Left colon (tissue), 2 donors: ENCODE measurements at regions not wholly inside any gene's neighbourhood (a gene's known extent, or its start where the extent isn't known, plus 50 kb on each side); places are given as distances from the start of the nearest gene placed in this dataset.

Experiments
- ATAC-seq: fragments of 200-7000 bp; cut with Tn5 transposase; one replicate; pipeline ENCODE4 v1.9.1; 2020; ENCODE audit warnings: mild to moderate bottlenecking, moderate library complexity
- DNase-seq, 2 donors: peaks; one replicate each; pipeline ENCODE4 v3.0.0-alpha.2; 2020
- intact Hi-C, 2 donors: fragments of 100-400 bp; cut with DNase I in 1 of 2; cut with micrococcal nuclease in 1 of 2; formaldehyde crosslinking; loops; one replicate each; pipeline versions ENCODE4 v1.11.2 to v1.14.0; 2022; cut with DNase I, micrococcal nuclease
- donor health status: DM: no; HTN: no; CAD: no.
- donor health status: DM: yes; HTN: yes; CAD: no.

DNA sequence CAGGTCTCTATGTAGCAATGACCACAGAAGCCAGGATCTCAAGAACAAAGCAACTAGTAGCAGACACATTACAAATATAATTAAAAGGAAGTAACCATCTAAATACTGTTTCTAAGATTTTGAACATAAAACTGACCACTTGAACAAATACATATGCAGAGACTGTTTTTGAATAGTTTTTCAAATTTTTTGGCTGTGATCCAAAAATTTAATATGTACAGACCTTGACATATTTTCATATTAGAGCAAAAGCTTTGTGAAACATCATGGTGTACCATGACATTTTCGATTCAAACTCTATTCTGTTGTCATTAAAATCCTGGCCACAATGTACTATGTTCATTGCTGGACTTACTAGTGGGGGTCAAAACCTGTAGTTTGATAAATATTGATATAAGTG, 126.5 kb downstream of the NUDT12 start:
- DNase-seq: no peak
- no peak for ATAC-seq
- intact Hi-C loops: no loop called here

DNA sequence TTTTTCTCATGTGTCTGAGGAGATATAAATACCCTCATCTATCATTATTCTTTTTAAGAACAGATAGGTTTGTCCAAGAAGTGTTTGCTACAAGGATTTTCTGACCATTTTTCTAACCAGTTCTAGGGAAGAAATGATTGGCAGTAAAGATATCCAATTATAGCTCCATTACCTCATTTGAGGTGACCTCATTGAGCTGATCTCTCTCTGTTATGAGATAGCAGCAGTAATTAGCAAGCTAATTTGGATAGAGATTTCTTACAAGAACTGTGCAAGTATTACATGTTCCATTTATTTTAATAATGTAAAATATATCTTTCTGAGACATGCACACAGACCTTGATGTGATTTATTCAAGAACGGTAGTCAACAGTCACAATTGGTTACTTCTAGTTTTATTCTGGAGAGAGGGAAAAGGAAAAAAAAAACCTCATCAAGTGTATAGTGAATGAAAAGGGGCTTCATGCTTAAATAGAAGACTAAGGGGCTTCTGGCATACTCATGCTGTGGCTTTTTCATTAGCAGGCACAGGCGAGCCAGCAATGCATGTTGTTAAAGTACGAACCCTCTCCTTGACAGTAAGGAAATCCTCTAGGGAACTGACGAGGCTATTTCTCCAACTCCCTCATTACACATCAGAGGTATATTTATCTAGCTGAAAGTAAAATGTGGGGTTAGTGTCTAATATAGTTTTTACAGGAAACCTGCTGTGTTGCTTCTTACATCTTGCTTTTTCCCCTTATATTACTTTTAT, 127.3 kb downstream of the NUDT12 start:
- intact Hi-C loops: no loop called here
- ATAC-seq (no peak), DNase-seq (no peak)

DNA sequence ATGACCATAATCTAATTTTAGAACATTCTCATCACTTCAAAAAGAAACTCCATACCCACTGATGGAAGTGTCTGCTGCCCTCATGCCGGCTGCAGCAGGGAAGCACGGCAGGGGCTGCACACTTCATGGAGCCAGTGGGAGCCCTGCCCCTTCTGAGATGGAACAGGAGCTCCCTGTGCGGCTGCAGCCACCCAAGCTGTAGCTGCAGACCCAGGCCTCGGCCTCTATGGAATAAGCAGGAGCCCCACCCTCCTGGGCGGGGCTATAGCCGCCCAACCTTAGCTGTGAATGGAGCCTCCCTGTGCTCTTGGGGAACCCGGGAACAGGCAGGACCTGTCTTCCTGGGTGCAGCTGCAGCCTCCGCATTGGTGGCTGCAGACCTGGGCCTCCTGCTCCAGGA, 128.5 kb downstream of the NUDT12 start:
- DNase-seq (no peak), ATAC-seq (no peak)
- intact Hi-C loops: no loop called here

DNA sequence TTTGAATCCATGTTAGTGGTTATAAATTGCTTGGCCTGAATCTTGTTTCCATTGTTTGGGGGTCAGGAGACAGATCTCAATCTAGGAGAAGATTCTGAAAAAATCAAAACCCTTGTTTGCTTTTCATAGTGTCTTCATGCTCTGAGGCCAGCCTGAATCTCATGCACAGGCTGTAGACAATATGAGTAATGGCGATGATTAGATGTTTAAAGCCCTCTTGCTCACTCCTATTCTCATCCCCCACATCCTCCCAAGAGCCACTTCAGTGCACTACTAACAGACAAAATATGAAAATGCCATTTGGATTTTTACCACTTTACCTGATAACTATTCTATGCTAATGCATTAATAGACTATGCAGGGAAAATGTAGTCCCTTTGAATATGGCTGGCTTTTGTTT, 129.4 kb downstream of the NUDT12 start:
- intact Hi-C loops: no loop called here
- DNase-seq (no peak), ATAC-seq (no peak)

DNA sequence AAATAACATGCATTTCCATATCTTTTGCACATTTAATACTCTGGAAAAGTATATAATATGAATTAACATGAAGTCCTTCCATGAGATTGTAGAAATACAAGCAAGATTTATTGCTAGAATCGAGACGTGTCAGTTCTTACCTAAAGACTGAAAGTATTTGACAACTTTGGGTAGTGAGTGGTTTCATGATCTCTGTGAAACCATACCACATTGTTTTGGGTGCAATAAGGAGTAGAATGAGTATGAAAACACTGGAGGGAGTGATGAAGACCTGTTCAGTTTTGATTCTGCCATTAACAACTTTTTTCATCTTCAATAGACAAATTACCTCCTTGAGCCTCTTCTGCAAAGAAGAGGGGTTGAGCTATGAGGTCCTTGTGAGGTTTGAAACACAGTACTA, 133.7 kb downstream of the NUDT12 start:
- ATAC-seq: no peak
- DNase-seq: no peak
- intact Hi-C loops: no loop called here

DNA sequence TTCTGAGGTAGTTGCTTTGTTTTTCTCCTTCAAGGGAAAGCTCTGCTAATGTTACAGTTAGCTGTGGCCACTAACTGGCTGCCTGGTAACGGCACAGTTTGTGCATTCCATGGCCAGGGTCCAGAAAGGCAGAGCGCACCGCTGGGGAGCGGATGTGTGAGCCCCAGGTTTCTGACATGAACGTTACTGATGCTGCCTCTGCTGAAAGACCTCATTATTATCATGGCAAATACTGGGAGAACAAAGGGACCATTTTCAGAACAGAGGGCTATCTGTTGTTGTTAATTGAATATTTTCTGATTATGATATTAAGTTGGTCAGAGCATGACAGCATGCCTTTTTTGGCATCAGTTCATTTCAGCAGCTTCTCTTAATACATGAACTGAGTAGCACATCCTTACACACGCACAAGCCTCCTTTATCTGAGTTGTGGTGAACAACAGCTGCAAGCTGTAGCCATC, 134.1 kb downstream of the NUDT12 start:
- ATAC-seq (no peak), DNase-seq (no peak)
- intact Hi-C loops: no loop called here

DNA sequence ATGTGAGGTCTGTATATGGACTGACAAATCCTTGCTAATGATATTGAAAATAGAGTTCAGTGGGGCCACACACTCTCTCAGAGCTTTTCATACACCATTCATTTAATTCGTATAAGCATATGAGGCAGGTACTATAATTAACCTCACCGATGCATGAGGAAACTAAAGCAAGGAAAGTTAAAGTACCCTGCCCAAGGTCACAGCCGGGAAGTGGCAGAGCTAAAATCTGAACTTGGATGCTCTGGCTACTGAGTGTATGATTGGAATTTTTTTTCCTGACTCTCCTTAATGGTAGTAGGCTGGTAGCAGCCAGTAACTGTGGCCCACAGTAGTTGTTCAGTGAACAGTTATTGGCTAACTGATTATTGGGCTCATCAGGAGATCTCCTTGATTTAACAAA, 135.3 kb downstream of the NUDT12 start:
- intact Hi-C loops: no loop called here
- ATAC-seq (no peak), DNase-seq (no peak)

DNA sequence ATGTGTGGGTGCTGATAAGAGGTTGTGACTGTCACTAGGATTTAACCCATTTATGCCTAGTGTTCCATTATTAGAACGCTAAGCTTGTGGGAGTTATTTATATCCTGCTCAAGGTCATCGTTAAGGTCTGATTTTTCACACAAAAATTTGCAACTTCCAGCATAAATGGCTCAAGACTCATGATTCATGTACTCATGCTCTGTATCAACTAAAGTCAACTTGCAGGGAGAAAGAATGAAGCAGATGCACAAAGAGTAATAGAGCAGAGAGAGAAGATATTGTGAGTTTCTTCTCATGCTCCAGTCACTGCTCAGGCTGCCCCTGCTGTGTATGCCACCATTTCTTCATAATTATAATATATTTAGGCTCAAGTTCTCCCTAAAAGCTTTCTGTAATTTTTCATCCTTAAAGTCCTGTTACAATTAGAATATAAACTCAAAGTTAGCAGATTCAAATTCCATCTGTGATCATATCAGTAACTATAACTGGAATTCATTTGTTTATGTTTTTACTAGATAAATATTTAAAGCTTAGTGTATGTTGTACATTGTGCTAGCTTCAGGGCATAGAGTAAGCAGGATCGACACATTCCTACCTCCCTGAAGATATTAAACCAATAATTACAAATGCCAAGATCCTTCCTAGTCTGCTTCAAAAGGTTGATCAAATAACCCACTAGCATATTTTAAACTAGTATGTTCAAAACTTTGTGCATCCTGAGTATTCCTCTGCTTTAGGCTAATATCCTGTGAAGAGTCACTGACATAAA, 136.7 kb downstream of the NUDT12 start:
- intact Hi-C loops: no loop called here
- no peak for ATAC-seq
- no peak for DNase-seq

DNA sequence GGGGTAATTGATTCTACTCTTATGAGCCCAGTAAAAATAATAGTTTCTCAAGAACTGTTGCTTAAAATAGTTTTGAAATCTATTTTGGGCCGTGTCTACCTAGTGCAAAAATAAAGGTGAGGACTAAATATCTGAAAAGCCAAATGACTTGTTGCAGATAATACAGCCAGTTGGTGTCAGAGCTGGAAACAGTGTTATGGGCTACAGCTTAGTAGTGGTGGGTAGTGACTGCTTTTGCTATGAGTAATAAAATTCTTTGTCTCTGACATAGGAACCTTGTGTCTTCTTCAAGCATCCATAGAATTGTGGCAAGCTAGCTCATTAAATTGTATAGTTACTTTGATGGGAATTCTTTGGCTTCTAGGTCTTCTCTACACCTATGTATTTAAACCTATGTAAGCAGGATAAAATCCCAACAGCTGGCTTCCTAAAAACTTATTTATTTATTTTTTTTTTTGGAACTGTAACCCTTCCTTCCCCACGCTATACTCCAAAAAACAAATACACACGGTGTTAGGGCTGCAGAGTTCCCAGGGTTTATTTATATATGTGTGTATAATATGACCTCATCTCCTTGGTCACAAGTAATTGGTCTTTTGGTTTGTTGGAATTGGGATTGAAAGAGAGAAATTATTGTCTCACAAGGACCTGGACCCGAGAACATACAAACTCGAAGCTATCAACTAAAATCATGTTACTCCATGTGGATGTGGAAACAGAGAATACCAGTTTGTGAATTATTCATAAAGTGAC, 138.0 kb downstream of the NUDT12 start:
- intact Hi-C loops: no loop called here
- DNase-seq (no peak), ATAC-seq (no peak)

DNA sequence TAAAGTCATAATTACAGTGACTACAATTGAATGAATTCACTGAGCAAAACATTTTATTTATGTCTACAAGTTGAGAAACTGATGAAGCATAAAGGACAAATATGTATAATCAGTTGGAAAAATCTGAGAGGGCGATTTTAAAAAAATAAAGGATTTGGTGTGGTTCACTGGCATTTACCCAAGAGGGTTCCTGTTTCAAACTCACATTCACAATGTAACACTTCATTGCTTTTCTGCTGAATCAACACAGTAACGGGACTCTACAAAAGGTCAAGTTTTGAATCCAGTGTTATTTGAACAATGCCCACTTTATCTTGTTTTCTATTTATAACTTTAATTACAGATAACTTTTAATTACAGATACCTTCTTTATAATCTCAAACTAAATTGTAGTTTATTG, 138.6 kb downstream of the NUDT12 start:
- DNase-seq: no peak
- intact Hi-C loops: no loop called here
- no peak for ATAC-seq

DNA sequence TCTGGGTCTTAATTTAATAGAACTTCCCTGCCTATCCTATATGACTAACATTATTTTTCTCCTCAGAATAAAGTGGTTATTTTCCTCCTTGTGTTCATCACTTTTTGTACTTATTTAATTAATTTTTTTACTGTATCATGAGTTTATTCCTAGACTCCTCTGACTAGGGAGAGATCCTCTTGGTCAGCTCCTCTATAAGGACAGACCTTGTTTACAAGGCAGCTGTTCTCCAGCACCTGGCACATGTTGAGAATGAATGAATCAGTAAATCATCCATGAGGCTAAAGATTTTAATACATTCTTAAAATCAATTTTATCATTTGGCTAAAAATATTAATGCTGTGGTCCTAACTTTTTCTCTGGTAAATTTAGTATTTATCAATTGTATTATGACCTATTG, 139.8 kb downstream of the NUDT12 start:
- intact Hi-C loops: no loop called here
- ATAC-seq: no peak
- DNase-seq: no peak

DNA sequence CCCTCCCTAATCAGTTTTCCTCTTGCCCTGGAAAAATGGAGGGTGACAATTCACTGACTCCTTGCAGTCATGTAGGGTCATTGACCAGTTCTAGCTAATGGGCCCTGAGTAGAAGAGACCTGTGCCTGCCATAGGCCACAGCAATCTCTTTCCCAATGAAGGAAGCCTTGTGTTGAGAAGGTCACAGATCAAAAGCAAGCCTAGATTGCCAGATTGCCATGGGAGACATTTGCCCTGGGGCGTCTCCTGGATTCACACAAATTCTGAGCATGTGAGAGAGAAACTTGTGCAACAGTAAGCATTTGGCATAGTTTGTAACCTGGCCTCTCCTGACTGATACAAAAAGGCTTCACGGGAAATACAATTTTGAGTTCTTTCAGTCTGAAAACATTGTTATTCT, 148.0 kb downstream of the NUDT12 start:
- no peak for DNase-seq
- intact Hi-C loops: no loop called here
- no peak for ATAC-seq

DNA sequence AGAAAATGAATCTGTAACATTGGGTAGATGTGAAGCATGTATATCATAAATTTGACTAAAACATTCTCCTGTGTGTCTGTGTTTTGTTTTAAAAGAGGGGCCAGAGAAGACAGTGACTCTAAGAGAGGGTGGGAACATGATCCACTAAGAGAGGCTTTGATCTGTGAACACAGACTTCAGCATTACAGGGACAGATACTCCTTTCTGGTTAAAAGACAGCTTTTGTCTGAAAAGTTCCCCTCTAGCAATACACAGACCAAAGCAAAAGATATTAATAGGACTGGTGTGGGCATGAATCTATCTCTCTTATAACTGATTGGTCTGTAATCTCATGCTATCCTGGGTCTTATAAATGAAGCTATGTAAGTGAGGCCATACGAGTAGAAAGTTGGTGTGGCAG, 150.9 kb downstream of the NUDT12 start:
- ATAC-seq: no peak
- intact Hi-C loops: no loop called here
- no peak for DNase-seq

DNA sequence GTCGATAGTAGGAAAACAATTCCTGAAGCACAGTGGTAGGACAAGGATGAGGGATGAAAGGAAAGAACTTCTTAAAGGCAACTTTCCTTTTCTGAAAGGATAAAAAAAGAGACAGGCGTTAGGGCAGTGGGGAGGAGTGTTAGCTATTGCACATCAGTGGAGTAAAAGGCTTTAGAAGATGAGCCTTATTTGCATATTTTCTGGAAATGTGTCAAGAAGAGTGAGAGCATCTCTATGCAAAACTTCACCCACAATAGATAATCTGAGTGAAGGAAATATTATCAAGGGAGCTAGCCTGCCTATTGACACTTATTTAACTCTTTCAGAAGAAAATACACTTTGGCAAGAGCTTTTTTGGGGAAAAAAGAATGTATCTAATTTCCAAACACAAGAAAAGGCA, 151.6 kb downstream of the MACIR start:
- intact Hi-C loops: no loop called here
- no peak for ATAC-seq
- no peak for DNase-seq

DNA sequence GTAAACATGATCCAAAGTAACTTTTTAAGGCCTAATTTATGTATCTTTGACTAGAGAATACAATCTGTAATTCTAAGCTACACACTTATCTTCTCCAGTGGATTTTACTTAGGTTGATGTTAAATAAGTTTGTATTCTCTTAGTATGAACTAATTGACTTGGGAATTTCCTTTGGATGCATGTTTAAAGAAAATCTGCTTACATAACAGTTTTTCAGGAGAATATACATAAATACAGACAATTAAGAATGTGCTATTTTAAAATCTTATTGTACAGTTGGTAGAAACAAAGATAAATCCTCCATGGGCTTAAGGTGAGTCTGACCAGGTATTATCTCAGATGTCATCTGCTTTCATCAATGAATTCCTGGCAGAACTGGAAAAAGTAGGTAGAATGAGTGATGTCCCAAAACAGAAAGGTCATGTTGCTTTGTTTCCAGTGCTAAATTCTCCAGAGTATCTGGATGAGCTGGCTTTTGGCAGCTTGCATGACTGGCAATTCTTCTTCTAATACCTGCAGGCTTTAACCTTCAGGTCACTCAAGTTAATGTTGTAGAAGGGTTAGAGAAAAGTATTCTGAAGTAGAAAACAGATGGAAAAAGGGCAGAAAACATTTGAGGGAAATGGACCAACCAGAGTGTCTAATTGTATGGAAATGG, 150.6 kb downstream of the MACIR start:
- DNase-seq: no peak
- intact Hi-C loops: no loop called here
- ATAC-seq: no peak

DNA sequence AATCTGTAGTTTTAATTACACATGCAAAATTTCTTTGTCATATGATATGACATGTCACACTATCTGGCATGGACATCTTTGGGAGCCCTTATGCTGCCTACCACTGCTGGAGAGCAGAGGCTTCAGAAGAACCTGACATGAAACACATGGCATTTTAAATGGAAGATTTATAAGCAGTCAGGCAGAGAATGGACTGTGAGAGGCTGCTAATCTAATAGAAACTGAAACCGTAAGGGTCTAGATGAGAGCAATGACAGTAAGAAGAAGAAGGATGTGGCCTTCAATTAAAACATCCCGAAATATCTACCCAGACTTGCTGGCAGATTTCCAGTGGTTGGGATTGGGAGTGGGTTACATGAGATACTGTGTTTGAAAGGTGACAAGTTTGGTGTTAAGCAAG, 149.8 kb downstream of the MACIR start:
- DNase-seq (no peak), ATAC-seq (no peak)
- intact Hi-C loops: no loop called here

DNA sequence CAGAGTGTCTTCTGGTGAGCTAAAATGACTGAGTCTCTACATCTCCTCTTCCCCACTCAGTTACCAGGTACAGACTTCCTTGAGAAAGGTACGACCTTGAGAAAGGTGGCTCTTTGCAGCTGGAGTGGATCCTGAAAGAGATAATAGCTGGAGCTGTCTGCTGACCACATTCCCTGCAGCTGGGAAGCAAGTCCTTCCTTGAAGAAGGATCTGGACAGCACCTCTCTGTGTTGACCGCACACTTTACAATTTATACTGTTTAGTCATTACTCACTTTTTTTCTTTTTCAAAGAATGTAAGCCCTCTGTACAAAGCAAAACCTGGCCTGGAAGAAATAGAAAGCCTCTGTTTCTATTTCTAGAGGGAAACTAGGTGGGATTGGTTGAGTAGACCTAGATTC, 148.8 kb downstream of the MACIR start:
- ATAC-seq (no peak), DNase-seq (no peak)
- intact Hi-C loops: no loop called here

DNA sequence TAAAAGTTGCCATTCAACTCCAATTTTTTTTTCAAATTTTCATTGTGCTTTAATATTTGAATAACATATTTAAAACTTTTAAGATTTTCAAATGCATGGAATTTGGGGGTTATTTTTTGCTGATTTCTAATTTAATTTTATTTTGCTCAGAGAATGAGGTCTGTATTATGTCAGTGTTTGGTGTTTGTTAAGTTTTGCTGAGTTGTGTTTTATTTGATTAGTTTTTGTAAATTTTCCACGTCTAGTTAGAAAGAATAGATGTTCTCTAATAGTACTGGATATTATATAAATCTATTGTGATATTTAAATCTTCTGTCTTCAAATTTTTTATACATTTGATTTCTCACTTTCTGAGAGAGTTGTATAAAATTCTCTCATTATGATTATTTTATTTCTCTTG, 145.9 kb downstream of the MACIR start:
- DNase-seq (no peak), ATAC-seq (no peak)
- intact Hi-C loops: no loop called here

DNA sequence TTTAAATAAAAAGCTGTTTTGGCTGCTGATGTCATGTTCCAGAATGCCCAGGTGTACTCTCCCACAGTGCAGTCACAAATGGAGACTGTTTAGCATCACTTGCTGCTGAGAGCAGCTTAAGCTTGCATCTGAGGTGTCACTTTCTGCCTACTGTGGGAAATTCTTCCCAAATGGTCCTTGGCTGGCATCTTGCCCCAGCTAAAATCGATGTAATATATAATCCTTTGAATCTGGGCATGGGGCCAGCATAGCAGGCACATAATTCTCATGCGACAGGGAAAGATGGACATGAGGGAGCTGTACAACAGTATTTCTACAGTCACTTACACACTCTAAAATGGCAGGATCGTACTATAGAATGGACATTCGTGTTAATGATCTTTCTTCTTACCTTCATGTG, 144.3 kb downstream of the MACIR start:
- DNase-seq: no peak
- intact Hi-C loops: no loop called here
- ATAC-seq: no peak
